Liver (tissue), 8 donors: ENCODE measurements at regions not wholly inside any gene's neighbourhood (a gene's known extent, or its start where the extent isn't known, plus 50 kb on each side); places are given as distances from the start of the nearest gene placed in this dataset.

Source experiments
- DNase-seq: peaks from one replicate; pipeline ENCODE4 v3.0.0-alpha.2; 2017; ENCODE audit warnings: low spot score
- H3K27ac ChIP-seq, 2 donors: one replicate each; pipeline ENCODE4 v1.7.0; 2013; ENCODE audit warnings: inconsistent platforms in 2 of 2, low read length in 2 of 2, control low read depth in 1 of 2, low read depth in 1 of 2, mild to moderate bottlenecking in 1 of 2
- H3K27me3 ChIP-seq, 4 donors: one replicate each; pipeline versions ENCODE4 v1.6.1 to v1.7.0; 2013; ENCODE audit warnings: low read length in 3 of 4, inconsistent platforms in 1 of 4, mild to moderate bottlenecking in 1 of 4, moderate library complexity in 1 of 4; ENCODE audit not compliant: control insufficient read depth in 4 of 4, insufficient read depth in 4 of 4
- H3K36me3 ChIP-seq, 4 donors: one replicate each; pipeline versions ENCODE4 v1.6.1 to v1.7.0; 2013; ENCODE audit warnings: low read length in 3 of 4, mild to moderate bottlenecking in 3 of 4, low read depth in 1 of 4, moderate library complexity in 1 of 4; ENCODE audit not compliant: control insufficient read depth in 4 of 4, insufficient read depth in 3 of 4
- H3K4me1 ChIP-seq, 4 donors: one replicate each; pipeline versions ENCODE4 v1.6.1 to v1.7.0; 2013; ENCODE audit warnings: low read length in 3 of 4, mild to moderate bottlenecking in 3 of 4, moderate library complexity in 1 of 4; ENCODE audit not compliant: control insufficient read depth in 4 of 4, insufficient read depth in 4 of 4
- H3K4me3 ChIP-seq, 3 donors: one replicate each; pipeline versions ENCODE4 v1.6.1 to v1.7.0; 2013; ENCODE audit warnings: low read length in 3 of 3, control low read depth in 1 of 3, low read depth in 1 of 3, mild to moderate bottlenecking in 1 of 3
- H3K9ac ChIP-seq, 2 donors: one replicate each; pipeline ENCODE4 v1.7.0; 2013; ENCODE audit warnings: low read length in 2 of 2, mild to moderate bottlenecking in 2 of 2, moderate library complexity in 2 of 2, control low read depth in 1 of 2, low read depth in 1 of 2
- H3K9me3 ChIP-seq, 4 donors: one replicate each; pipeline versions ENCODE4 v1.6.1 to v1.7.0; 2013; ENCODE audit warnings: low read length in 3 of 4; ENCODE audit not compliant: control insufficient read depth in 4 of 4
- EGR1 ChIP-seq, 2 donors: IDR thresholded peaks; 2 replicates each; pipeline ENCODE4 v1.6.1; 2016 to 2018; ENCODE audit warnings: antibody characterized with exemption in 2 of 2, low read depth in 2 of 2
- FOXA1 ChIP-seq: IDR thresholded peaks from 2 replicates; pipeline ENCODE4 v1.6.1; 2016; ENCODE audit warnings: antibody characterized with exemption
- FOXA2 ChIP-seq: IDR thresholded peaks from 2 replicates; pipeline ENCODE4 v1.6.1; 2016; ENCODE audit warnings: antibody characterized with exemption
- GABPA ChIP-seq, 2 donors: IDR thresholded peaks in 1 of 2; conservative IDR thresholded peaks in 1 of 2; 2 replicates each; pipeline ENCODE4 v1.6.1; 2016; ENCODE audit warnings: antibody characterized with exemption in 2 of 2, mild to moderate bottlenecking in 1 of 2, moderate library complexity in 1 of 2
- HNF4G ChIP-seq: IDR thresholded peaks from 2 replicates; pipeline ENCODE4 v1.6.1; 2016; ENCODE audit warnings: antibody characterized with exemption
- JUND ChIP-seq, 2 donors: IDR thresholded peaks; 2 replicates each; pipeline ENCODE4 v1.6.1; 2016; ENCODE audit warnings: antibody characterized with exemption in 2 of 2
- NR2F2 ChIP-seq: IDR thresholded peaks from 2 replicates; pipeline ENCODE4 v1.6.1; 2016; ENCODE audit warnings: antibody characterized with exemption
- RAD21 ChIP-seq, 2 donors: IDR thresholded peaks; 2 replicates each; pipeline ENCODE4 v1.6.1; 2016; ENCODE audit warnings: antibody characterized with exemption in 2 of 2, mild to moderate bottlenecking in 2 of 2
- RXRA ChIP-seq, 2 donors: IDR thresholded peaks; 2 replicates each; pipeline ENCODE4 v1.6.1; 2017 to 2018; ENCODE audit warnings: antibody characterized with exemption in 2 of 2, mild to moderate bottlenecking in 1 of 2
- SP1 ChIP-seq: IDR thresholded peaks from 2 replicates; pipeline ENCODE4 v1.6.1; 2018; ENCODE audit warnings: antibody characterized with exemption, mild to moderate bottlenecking
- TAF1 ChIP-seq: conservative IDR thresholded peaks from 2 replicates; pipeline ENCODE4 v1.6.1; 2016; ENCODE audit warnings: antibody characterized with exemption, mild to moderate bottlenecking
- YY1 ChIP-seq: IDR thresholded peaks from 2 replicates; pipeline ENCODE4 v1.6.1; 2016; ENCODE audit warnings: antibody characterized with exemption, mild to moderate bottlenecking
- WGBS: extraction: QIAGEN DNeasy Blood & Tissue Kit; methylation state at CpG from one replicate; pipeline ENCODE4 v1.1.7; 2013; 5-methylcytosine and 5-hydroxymethylcytosine counted together
- TF ChIP-seq, protein P1 (sequence below): IDR thresholded peaks from 2 replicates; pipeline ENCODE4 v1.6.1; 2016; ENCODE audit warnings: antibody characterized with exemption
- TF ChIP-seq, protein P2 (sequence below): fragments of 150-350 bp; IDR thresholded peaks from 2 replicates; pipeline ENCODE4 v1.5.1; 2017; ENCODE audit warnings: improper control_type of control experiment, low read depth, low read length; ENCODE audit not compliant: missing input control
- TF ChIP-seq, protein P3 (sequence below): IDR thresholded peaks from 2 replicates; pipeline ENCODE4 v1.6.1; 2016; ENCODE audit warnings: antibody characterized with exemption
- TF ChIP-seq, protein P4 (sequence below): IDR thresholded peaks from 2 replicates; pipeline ENCODE4 v1.6.1; 2016; ENCODE audit warnings: antibody characterized with exemption, mild to moderate bottlenecking
- TF ChIP-seq, protein P5 (sequence below): IDR thresholded peaks from 2 replicates; pipeline ENCODE4 v1.6.1; 2016; ENCODE audit warnings: antibody characterized with exemption
- donor health status: healthy.
- donor health status: healthy.
- donor health status: healthy.
- donor health status: healthy.
- donor health status: healthy.

DNA sequence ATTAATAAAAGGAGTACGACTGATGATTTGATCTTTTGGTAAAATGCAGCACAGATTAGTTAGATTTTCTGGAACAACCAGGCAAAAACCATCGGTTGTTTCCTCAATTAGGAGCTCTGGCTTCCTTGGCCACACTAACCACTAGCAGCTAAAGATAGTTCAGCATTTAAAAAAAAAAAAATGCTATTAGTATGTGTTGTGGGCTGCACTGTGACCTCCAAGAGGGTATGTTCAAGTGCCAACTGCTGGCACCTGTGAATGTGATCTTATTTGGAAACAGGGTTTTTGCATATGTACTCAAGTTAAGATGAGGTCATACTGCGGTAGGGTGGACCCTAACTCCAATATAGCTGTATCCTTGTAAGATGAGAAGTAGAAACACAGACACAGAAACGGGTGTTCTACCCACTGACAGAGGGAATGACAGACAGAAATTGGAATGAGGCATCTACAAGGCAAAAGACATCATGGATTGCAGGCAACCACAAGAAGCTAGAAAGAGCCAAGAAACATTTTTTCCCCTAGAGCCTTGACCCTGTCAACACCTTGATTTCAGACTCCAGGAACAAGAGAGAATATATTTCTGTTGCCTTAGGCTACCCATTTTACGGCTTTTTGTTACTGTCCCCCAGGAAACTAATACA is 534.6 kb upstream of the ROBO2 start:
- no peaks in the 10 kb centered on the region for H3K4me1 ChIP-seq
- no peak for DNase-seq
- H3K4me3 ChIP-seq, result no peak overlapping the region
- H3K9ac ChIP-seq, result no peak overlapping the region
- TF ChIP-seq JUND (IDR thresholded peaks at IDR 0.05) (no peak), RAD21 (IDR thresholded peaks at IDR 0.05) (no peak), EGR1 (IDR thresholded peaks at IDR 0.05; ENCODE audit: low read depth in 2 of 2) (no peak), RXRA (IDR thresholded peaks at IDR 0.05) (no peak), GABPA (IDR thresholded peaks at IDR 0.05 in 1 of 2, conservative IDR thresholded peaks at IDR 0.05 in 1 of 2) (no peak), HNF4G (no peak), SP1 (no peak), TAF1 (no peak), YY1 (no peak), FOXA1 (no peak), FOXA2 (no peak), NR2F2 (no peak)
- TF ChIP-seq, protein P1, sequence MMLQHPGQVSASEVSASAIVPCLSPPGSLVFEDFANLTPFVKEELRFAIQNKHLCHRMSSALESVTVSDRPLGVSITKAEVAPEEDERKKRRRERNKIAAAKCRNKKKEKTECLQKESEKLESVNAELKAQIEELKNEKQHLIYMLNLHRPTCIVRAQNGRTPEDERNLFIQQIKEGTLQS, result no peak
- TF ChIP-seq, protein P2, sequence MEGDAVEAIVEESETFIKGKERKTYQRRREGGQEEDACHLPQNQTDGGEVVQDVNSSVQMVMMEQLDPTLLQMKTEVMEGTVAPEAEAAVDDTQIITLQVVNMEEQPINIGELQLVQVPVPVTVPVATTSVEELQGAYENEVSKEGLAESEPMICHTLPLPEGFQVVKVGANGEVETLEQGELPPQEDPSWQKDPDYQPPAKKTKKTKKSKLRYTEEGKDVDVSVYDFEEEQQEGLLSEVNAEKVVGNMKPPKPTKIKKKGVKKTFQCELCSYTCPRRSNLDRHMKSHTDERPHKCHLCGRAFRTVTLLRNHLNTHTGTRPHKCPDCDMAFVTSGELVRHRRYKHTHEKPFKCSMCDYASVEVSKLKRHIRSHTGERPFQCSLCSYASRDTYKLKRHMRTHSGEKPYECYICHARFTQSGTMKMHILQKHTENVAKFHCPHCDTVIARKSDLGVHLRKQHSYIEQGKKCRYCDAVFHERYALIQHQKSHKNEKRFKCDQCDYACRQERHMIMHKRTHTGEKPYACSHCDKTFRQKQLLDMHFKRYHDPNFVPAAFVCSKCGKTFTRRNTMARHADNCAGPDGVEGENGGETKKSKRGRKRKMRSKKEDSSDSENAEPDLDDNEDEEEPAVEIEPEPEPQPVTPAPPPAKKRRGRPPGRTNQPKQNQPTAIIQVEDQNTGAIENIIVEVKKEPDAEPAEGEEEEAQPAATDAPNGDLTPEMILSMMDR, result no peak
- TF ChIP-seq, protein P3, sequence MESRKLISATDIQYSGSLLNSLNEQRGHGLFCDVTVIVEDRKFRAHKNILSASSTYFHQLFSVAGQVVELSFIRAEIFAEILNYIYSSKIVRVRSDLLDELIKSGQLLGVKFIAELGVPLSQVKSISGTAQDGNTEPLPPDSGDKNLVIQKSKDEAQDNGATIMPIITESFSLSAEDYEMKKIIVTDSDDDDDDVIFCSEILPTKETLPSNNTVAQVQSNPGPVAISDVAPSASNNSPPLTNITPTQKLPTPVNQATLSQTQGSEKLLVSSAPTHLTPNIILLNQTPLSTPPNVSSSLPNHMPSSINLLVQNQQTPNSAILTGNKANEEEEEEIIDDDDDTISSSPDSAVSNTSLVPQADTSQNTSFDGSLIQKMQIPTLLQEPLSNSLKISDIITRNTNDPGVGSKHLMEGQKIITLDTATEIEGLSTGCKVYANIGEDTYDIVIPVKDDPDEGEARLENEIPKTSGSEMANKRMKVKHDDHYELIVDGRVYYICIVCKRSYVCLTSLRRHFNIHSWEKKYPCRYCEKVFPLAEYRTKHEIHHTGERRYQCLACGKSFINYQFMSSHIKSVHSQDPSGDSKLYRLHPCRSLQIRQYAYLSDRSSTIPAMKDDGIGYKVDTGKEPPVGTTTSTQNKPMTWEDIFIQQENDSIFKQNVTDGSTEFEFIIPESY, result no peak
- TF ChIP-seq, protein P4, sequence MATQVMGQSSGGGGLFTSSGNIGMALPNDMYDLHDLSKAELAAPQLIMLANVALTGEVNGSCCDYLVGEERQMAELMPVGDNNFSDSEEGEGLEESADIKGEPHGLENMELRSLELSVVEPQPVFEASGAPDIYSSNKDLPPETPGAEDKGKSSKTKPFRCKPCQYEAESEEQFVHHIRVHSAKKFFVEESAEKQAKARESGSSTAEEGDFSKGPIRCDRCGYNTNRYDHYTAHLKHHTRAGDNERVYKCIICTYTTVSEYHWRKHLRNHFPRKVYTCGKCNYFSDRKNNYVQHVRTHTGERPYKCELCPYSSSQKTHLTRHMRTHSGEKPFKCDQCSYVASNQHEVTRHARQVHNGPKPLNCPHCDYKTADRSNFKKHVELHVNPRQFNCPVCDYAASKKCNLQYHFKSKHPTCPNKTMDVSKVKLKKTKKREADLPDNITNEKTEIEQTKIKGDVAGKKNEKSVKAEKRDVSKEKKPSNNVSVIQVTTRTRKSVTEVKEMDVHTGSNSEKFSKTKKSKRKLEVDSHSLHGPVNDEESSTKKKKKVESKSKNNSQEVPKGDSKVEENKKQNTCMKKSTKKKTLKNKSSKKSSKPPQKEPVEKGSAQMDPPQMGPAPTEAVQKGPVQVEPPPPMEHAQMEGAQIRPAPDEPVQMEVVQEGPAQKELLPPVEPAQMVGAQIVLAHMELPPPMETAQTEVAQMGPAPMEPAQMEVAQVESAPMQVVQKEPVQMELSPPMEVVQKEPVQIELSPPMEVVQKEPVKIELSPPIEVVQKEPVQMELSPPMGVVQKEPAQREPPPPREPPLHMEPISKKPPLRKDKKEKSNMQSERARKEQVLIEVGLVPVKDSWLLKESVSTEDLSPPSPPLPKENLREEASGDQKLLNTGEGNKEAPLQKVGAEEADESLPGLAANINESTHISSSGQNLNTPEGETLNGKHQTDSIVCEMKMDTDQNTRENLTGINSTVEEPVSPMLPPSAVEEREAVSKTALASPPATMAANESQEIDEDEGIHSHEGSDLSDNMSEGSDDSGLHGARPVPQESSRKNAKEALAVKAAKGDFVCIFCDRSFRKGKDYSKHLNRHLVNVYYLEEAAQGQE, result no peak
- TF ChIP-seq, protein P5, sequence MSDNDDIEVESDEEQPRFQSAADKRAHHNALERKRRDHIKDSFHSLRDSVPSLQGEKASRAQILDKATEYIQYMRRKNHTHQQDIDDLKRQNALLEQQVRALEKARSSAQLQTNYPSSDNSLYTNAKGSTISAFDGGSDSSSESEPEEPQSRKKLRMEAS, result no peak
- no peaks in the 10 kb centered on the region for H3K27me3 ChIP-seq
- H3K36me3 ChIP-seq, result no peaks in the 10 kb centered on the region
- H3K27ac ChIP-seq, result no peak overlapping the region
- H3K9me3 ChIP-seq, result no peaks in the 10 kb centered on the region
- 69% methylated on average over 5 of the region's 5 CpGs for WGBS
